CD14-positive monocyte (primary cell): ENCODE measurements at regions not wholly inside any gene's neighbourhood (a gene's known extent, or its start where the extent isn't known, plus 50 kb on each side); places are given as distances from the start of the nearest gene placed in this dataset.

ENCODE experiments used
- DNase-seq, 3 donors: peaks; one replicate each; pipeline ENCODE4 v3.0.0-alpha.2; 2011 to 2022
- H2AFZ ChIP-seq: 2 replicates; pipeline ENCODE4 v1.6.0; 2012; ENCODE audit warnings: mild to moderate bottlenecking, low read depth, low read length, inconsistent platforms; ENCODE audit not compliant: insufficient read depth, poor library complexity, severe bottlenecking
- H3K27ac ChIP-seq, 2 donors: 1 replicate in 1 of 2; 2 replicates in 1 of 2; pipeline ENCODE4 v1.5.1; 2012 to 2013; ENCODE audit warnings: low read length in 2 of 2, control low read depth in 1 of 2, inconsistent platforms in 1 of 2, low read depth in 1 of 2, mild to moderate bottlenecking in 1 of 2
- H3K27me3 ChIP-seq, 2 donors: one replicate each; pipeline versions ENCODE4 v1.6.0 to v1.6.1; 2011 to 2013; ENCODE audit warnings: low read length in 2 of 2; ENCODE audit not compliant: control insufficient read depth in 2 of 2, insufficient read depth in 2 of 2
- H3K36me3 ChIP-seq, 2 donors: replicated peaks in 1 of 2; 1 replicate in 1 of 2; 2 replicates in 1 of 2; pipeline versions ENCODE4 v1.5.1 to v1.6.1; 2012 to 2013; ENCODE audit warnings: low read length in 2 of 2, control low read depth in 1 of 2, inconsistent platforms in 1 of 2, mild to moderate bottlenecking in 1 of 2; ENCODE audit not compliant: insufficient read depth in 2 of 2, control insufficient read depth in 1 of 2
- H3K4me1 ChIP-seq, 2 donors: 1 replicate in 1 of 2; 2 replicates in 1 of 2; pipeline versions ENCODE4 v1.5.1 to v1.6.1; 2012 to 2013; ENCODE audit warnings: low read length in 2 of 2, control low read depth in 1 of 2, inconsistent platforms in 1 of 2, mild to moderate bottlenecking in 1 of 2, moderate library complexity in 1 of 2; ENCODE audit not compliant: insufficient read depth in 2 of 2, control insufficient read depth in 1 of 2
- H3K4me2 ChIP-seq: replicated peaks from 2 replicates; pipeline ENCODE3; 2012; ENCODE audit warnings: low read length, moderate library complexity, mild to moderate bottlenecking; ENCODE audit not compliant: poor library complexity, severe bottlenecking; ENCODE audit errors: extremely low read depth
- H3K4me3 ChIP-seq, 3 experiments: fragments of 200-600 bp in 1 of 3; sonication (generic) in 1 of 3; replicated peaks in 1 of 3; 1 replicate in 2 of 3; 2 replicates in 1 of 3; pipeline ENCODE4 v1.5.1; 2011 to 2013; ENCODE audit warnings: low read length in 3 of 3, mild to moderate bottlenecking in 3 of 3, control low read depth in 2 of 3, low read depth in 2 of 3, inconsistent platforms in 1 of 3, moderate library complexity in 1 of 3
- H3K79me2 ChIP-seq: 2 replicates; pipeline ENCODE4 v1.6.0; 2012; ENCODE audit warnings: mild to moderate bottlenecking, control low read depth, inconsistent platforms, low read length, moderate library complexity; ENCODE audit not compliant: insufficient read depth
- H3K9ac ChIP-seq: 2 replicates; pipeline ENCODE4 v1.6.0; 2017; ENCODE audit warnings: low read length, mild to moderate bottlenecking; ENCODE audit not compliant: insufficient read depth, poor library complexity, severe bottlenecking
- H3K9me3 ChIP-seq, 2 donors: replicated peaks in 1 of 2; 1 replicate in 1 of 2; 2 replicates in 1 of 2; pipeline versions ENCODE4 v1.5.1 to v1.6.1; 2012 to 2013; ENCODE audit warnings: low read length in 2 of 2, control low read depth in 1 of 2; ENCODE audit not compliant: control insufficient read depth in 1 of 2, insufficient read depth in 1 of 2
- H4K20me1 ChIP-seq: 2 replicates; pipeline ENCODE4 v1.6.0; 2012; ENCODE audit warnings: mild to moderate bottlenecking, low read length, control low read depth, moderate library complexity; ENCODE audit not compliant: insufficient read depth
- H3K27ac Mint-ChIP-seq, 7 donors: one replicate each; pipeline ENCODE4 v1.8.0; 2020; ENCODE audit warnings: mild to moderate bottlenecking in 7 of 7, mixed read lengths in 7 of 7, moderate library complexity in 6 of 7, inconsistent platforms in 2 of 7
- H3K27me3 Mint-ChIP-seq, 3 donors: one replicate each; pipeline ENCODE4 v1.8.0; 2021 to 2022; ENCODE audit warnings: low read depth in 3 of 3, mild to moderate bottlenecking in 3 of 3, mixed read lengths in 3 of 3, moderate library complexity in 3 of 3, inconsistent platforms in 1 of 3
- H3K36me3 Mint-ChIP-seq, 2 donors: one replicate each; pipeline ENCODE4 v1.8.0; 2020; ENCODE audit warnings: mixed read lengths in 2 of 2, inconsistent platforms in 1 of 2, mild to moderate bottlenecking in 1 of 2
- H3K4me1 Mint-ChIP-seq: one replicate; pipeline ENCODE4 v1.8.0; 2020; ENCODE audit warnings: mild to moderate bottlenecking, mixed read lengths
- H3K4me3 Mint-ChIP-seq, 2 donors: one replicate each; pipeline ENCODE4 v1.8.0; 2020; ENCODE audit warnings: mild to moderate bottlenecking in 2 of 2, mixed read lengths in 2 of 2, moderate library complexity in 1 of 2
- H3K9me3 Mint-ChIP-seq, 7 donors: one replicate each; pipeline ENCODE4 v1.8.0; 2020 to 2022; ENCODE audit warnings: mixed read lengths in 7 of 7, mild to moderate bottlenecking in 6 of 7, moderate library complexity in 6 of 7, inconsistent platforms in 2 of 7
- WGBS: methylation state at CpG from one replicate; pipeline ENCODE4 v1.1.5; 2013; ENCODE audit warnings: missing lambda C conversion rate; ENCODE audit not compliant: insufficient coverage; 5-methylcytosine and 5-hydroxymethylcytosine counted together
- intact Hi-C, 2 donors: fragments of 100-400 bp; cut with micrococcal nuclease; formaldehyde crosslinking; loops; one replicate each; pipeline versions ENCODE4 v1.15.0 to v1.15.1; 2023
- TF ChIP-seq, protein P1 (sequence below): fragments of 200-600 bp; IDR thresholded peaks from one replicate; pipeline ENCODE4 v1.8.0; 2022; ENCODE audit warnings: antibody characterized with exemption, mild to moderate bottlenecking

DNA sequence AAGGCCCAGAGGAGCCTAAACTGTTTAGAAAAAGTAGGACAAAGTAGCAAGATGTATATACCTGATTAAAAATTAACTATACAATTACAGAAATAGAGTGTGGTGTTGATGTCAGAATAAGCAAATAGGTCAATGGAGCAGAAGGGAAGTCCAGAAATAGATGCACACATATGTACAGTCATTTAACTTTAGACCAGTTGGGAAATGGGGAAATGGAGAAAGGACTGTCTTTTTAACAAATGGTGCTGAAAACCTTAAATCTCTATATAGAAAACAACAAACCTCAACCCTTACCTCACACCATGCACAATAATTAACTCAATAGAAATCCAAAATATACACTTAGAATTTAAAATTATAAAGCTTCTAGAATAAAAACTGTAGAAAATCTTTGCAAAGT lies 72.2 kb downstream of the CH25H start:
- TF ChIP-seq, protein P1, sequence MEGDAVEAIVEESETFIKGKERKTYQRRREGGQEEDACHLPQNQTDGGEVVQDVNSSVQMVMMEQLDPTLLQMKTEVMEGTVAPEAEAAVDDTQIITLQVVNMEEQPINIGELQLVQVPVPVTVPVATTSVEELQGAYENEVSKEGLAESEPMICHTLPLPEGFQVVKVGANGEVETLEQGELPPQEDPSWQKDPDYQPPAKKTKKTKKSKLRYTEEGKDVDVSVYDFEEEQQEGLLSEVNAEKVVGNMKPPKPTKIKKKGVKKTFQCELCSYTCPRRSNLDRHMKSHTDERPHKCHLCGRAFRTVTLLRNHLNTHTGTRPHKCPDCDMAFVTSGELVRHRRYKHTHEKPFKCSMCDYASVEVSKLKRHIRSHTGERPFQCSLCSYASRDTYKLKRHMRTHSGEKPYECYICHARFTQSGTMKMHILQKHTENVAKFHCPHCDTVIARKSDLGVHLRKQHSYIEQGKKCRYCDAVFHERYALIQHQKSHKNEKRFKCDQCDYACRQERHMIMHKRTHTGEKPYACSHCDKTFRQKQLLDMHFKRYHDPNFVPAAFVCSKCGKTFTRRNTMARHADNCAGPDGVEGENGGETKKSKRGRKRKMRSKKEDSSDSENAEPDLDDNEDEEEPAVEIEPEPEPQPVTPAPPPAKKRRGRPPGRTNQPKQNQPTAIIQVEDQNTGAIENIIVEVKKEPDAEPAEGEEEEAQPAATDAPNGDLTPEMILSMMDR, result no peak

DNA sequence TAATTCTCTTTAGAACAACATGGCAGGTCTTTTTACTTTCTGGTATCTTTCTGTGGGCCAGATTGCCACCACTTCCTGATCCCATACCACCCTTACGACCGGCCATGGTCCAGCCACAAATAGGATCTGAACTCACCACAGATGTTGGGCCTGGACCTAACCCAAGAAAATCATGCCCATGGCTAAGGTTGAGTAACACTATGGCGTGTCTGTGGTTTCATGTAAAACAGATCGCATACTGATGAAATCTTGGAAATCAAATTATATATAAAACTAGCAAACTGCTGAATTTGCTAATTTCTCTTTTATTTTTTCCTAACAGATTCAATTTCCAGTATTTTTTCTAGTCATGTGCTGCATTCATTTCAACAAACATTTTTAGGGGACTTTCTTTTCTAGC lies 77.2 kb downstream of the CH25H start:
- Histone ChIP-seq H3K27ac (peak overlapping the region in 1 of 2 donors; percentile 51), H3K36me3 (no peaks in the 10 kb centered on the region), H4K20me1 (no peaks in the 10 kb centered on the region), H3K9ac (no peak overlapping the region), H3K4me2 (no peak overlapping the region), H2AFZ (no peak overlapping the region), H3K79me2 (no peaks in the 10 kb centered on the region), H3K9me3 (no peaks in the 10 kb centered on the region), H3K4me3 (peak overlapping the region in 1 of 3 experiments; percentile 4), H3K27me3 (peaks cover 0 to 27% of the 10 kb centered on the region in 2 donors), H3K4me1 (peaks cover 7 to 13% of the 10 kb centered on the region in 2 donors)
- Mint-ChIP-seq H3K36me3 (no peaks in the 10 kb centered on the region), H3K4me1 (peaks cover 15% of the 10 kb centered on the region), H3K27me3 (peaks cover 6 to 17% (median 8%) of the 10 kb centered on the region in 3 donors), H3K9me3 (peaks cover 0 to 2% (median 0%) of the 10 kb centered on the region in 7 donors), H3K4me3 (peak overlapping the region in 1 of 2 donors; percentile 42), H3K27ac (peak overlapping the region in 6 of 7 donors; percentile 48 to 73 (median 63))
- intact Hi-C loops, result no loop called here
- TF ChIP-seq, protein P1, result no peak
- no CpG with 5 or more reads among the region's 4 CpGs for WGBS
- peak; percentile 71 to 88 (median 76) for DNase-seq

More for the DNA sequence above, 72.2 kb downstream of the CH25H start:
- H3K9me3 ChIP-seq, result no peaks in the 10 kb centered on the region
- Mint-ChIP-seq H3K36me3 (no peaks in the 10 kb centered on the region), H3K4me3 (no peak overlapping the region), H3K4me1 (peaks cover 13% of the 10 kb centered on the region), H3K27ac (no peak overlapping the region), H3K9me3 (peaks cover 0 to 2% (median 0%) of the 10 kb centered on the region in 7 donors), H3K27me3 (peaks cover 5 to 15% (median 6%) of the 10 kb centered on the region in 3 donors)
- no peaks in the 10 kb centered on the region for H3K36me3 ChIP-seq
- peaks cover under 1 to 6% of the 10 kb centered on the region in 2 donors for H3K4me1 ChIP-seq
- DNase-seq, result peak; percentile 33 to 48 (median 46)
- intact Hi-C loops, result no loop called here
- H3K79me2 ChIP-seq, result no peaks in the 10 kb centered on the region
- no peak overlapping the region for H3K4me3 ChIP-seq
- no peak overlapping the region for H3K4me2 ChIP-seq
- no peak overlapping the region for H3K27ac ChIP-seq
- H2AFZ ChIP-seq, result no peak overlapping the region
- no peak overlapping the region for H3K9ac ChIP-seq
- peaks cover 0 to 7% of the 10 kb centered on the region in 2 donors for H3K27me3 ChIP-seq
- no peaks in the 10 kb centered on the region for H4K20me1 ChIP-seq
